Amniotic stem cell (primary cell): ENCODE measurements at regions not wholly inside any gene's neighbourhood (a gene's known extent, or its start where the extent isn't known, plus 50 kb on each side); places are given as distances from the start of the nearest gene placed in this dataset.
"Not testable (repeated sequence)": the region's sequence is repeated elsewhere in the genome, so short reads cannot be mapped to it uniquely, and the experiment has no call there.

Experiments used
- DNase-seq: peaks from one replicate; lab custom pipeline; 2025; lab: John Stamatoyannopoulos, UW

DNA sequence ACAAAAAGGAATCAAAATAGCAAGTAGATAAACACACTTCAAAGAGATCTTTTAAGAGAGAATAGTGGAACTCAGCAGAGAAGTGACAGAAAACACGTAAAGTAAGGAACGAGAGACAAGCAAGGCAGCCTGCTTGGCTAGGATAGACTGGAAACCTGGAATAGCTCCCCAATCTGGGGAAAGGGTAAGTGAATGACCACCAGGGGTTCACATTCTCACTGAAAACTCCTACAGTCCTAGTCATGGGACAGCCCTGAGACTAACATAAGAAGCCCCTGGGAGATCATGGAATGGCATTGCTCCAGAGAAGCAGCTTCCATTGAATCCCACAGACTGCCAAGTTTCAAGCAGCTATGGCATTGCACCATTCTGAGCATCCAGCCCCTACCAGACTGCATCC, 363.6 kb upstream of the ARPP21 start:
- DNase-seq: no peak

DNA sequence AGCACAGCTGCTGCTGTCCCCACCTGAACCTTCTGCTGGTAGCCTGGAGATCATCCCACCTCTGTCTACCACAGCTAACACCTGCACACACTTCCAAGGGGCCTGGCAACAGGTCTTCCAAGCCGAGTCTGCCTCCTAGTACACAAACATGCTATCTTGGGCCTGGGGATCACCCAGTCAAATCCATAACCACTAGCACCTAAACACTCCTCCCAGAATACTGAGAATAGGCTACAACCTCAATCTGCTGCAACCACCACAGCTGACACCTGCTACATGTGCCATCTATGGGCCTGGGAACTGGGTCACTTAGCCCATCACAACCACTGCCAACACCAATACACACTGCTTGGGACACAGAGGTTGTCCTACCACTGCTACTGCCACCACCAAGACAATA, 362.8 kb upstream of the ARPP21 start:
- DNase-seq: no peak

GRCh38 chr3:35291471-35292236, 347.7 kb upstream of the ARPP21 start:
- no peak for DNase-seq

GRCh38 chr3:35292568-35292967, 346.8 kb upstream of the ARPP21 start:
- DNase-seq: no peak

- DNase-seq: no peak
Measured at GRCh38 chr3:35295906-35296305, 343.4 kb upstream of the ARPP21 start.

DNA sequence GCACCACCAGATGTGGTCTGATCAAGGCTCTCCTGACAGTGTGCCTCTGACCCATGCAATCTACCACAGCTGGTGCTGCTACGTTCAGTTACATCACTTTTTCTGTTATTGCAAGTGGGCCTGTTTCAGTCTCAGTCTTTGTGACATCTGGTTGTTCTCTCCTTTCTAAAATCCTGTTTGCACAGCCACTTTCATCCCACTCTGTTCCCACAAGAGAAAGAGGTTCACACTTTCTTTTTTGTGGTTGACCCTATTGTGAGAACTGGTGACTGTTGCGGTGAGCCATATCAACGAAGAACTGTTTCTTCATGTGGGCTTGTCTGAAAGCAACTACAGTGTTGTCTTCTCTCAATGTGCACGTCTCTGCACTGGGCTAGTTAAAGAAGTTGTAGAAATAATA, 342.8 kb upstream of the ARPP21 start:
- no peak for DNase-seq

DNA sequence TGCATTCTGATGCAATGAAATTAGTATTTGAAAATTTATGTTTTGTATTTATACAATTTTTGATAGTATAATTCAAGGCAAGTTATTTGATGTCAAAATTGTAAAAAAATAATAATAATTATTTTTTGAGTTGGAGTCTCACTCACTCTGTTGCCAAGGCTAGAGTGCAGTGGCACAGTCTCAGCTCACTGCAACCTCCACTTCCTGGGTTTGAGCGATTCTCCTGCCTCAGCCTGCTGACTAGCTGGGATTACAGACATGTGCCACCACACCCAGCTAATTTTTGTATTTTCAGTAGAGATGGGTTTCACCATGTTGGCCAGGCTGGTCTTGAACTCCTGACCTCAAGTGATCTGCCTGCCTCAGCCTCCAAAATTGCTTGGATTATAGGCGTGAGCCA, 342.4 kb upstream of the ARPP21 start:
- DNase-seq: not testable (repeated sequence)

DNA sequence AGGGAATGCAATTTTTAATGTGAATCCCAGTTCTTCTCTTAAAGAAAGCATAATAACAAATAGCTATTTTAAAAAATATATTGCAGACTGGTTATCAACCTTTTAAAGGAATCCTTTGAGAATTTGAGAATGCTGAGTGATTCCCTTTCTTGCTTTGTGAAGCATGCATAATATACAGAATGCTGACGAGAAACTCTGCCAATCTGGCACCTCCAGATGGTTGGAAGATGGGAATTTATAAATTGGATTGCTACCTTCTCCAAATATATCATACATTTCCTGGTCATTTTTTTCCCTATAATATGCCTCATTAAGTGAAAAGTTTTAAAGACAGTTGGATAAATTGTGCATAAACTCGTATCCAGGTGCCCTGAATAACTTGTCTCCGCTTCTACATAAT, 333.9 kb upstream of the ARPP21 start:
- DNase-seq: no peak

- no peak for DNase-seq
Measured at GRCh38 chr3:35307296-35307695, 332.0 kb upstream of the ARPP21 start.

DNA sequence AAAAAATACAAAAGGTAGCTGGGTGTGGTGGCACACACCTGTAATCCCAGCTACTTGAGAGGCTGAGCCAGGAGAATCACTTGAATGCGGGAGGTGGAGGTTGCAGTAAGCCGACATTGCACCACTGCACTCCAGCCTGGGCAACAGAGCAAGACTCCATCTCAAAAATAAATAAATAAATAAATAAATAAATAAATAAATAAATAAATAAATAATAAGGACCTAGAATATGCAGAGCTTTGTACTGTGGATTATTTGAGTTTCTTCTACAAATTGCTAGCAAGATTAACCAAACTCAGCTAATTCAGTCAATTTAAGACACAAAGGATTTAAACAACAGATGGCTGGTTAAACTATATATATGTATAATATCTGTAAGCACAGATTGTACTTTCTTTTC, 322.5 kb upstream of the ARPP21 start:
- not testable (repeated sequence) for DNase-seq

DNA sequence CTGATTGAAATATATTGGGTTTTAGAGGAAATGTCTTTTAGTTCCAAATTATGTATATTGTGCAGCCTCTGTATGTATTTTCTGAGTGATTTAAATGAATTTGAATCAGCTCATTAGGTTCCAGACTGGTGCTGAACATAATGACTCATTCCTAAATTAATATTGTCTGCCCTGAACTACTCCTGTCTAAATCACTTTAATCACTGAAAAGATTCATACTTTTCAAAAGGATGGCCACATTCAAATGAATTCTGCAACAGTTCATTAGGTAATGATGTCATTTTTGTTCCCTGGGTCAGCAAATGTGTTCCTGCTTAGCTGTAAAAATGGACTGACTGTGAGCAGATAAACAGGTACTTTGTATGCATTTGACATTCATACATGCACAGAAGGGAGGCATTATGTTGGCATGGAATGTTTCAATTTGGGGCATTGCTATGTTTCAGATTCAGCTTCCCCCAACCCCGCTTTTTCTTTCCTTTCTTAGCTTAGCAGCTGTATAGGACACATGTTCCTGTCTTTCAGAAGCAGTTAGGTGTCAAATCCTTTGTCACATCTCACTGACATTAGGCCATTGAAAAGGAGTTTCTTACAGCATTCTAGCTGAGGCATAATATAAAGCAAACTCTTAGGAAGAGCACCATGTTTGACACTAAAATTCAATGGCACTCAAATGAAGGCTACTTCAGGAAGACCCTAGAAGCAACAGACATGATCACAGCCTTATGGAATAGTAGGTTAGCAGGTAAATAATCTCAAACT, 318.5 kb upstream of the ARPP21 start:
- no peak for DNase-seq

- DNase-seq: no peak
Measured at GRCh38 chr3:35322070-35322469, 317.3 kb upstream of the ARPP21 start.

DNA sequence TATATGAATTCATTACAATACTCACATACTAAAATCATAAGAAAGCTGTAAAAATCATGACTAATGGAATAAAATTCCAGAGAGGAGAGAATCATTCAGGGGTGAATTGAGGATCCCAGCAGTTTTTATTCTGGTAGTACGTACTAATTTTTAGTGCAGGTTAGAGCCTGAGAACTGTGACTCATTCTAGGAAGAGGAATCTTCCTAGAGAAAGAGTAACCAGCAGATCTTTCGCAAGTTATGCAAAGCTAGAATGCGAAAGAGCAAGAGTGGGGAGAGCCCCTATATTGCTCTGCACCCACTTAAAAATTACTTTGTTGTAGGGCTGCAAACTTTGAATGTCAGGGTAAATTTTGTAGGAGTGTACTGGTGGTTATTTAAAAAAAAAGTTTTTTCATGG, 303.6 kb upstream of the ARPP21 start:
- no peak for DNase-seq

DNA sequence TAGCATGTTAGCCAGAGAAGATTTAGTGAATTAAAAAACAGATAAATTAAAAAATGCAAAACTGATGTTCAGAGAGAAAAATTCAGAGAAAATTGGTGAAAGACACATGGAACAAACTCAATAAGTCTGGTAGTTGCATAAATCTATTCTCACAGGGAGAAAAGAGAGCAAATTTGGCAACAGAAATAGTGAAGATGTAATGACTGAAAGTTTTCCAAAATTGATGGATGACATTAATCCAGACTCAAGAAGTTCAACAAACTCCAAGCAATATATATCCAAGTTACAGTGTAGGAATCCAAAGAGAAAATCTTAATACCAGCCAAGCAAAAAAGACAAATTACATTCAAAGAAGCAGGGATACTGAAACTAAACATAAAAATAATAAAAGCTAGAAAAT, 302.7 kb upstream of the ARPP21 start:
- no peak for DNase-seq

GRCh38 chr3:35338186-35338585, 301.1 kb upstream of the ARPP21 start:
- DNase-seq: no peak

GRCh38 chr3:35380196-35380595, 259.1 kb upstream of the ARPP21 start:
- no peak for DNase-seq

GRCh38 chr3:35383216-35383615, 256.1 kb upstream of the ARPP21 start:
- no peak for DNase-seq

GRCh38 chr3:35383719-35384555, 255.4 kb upstream of the ARPP21 start:
- peak; percentile 5 for DNase-seq

DNA sequence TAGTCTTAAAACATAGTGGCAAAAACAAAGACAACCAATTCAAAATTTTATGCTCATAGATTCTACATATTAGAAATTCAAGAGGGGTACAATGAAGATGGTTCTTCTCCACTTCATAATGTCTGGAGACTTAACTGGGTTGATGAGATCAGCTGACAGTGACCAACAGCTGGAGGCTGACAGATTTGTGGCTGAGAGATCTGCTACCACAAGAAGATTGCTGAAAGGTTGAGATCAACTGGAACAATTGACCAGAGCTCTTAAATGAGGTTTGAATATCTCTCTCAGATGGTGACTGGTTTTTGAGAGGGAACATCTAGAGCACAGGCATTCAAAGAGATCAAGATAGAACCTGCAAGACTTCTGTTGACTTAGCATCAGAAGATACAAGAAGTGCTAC, 254.1 kb upstream of the ARPP21 start:
- no peak for DNase-seq

GRCh38 chr3:35389907-35390306, 249.4 kb upstream of the ARPP21 start:
- DNase-seq: no peak

GRCh38 chr3:35392187-35392586, 247.1 kb upstream of the ARPP21 start:
- DNase-seq: no peak

DNA sequence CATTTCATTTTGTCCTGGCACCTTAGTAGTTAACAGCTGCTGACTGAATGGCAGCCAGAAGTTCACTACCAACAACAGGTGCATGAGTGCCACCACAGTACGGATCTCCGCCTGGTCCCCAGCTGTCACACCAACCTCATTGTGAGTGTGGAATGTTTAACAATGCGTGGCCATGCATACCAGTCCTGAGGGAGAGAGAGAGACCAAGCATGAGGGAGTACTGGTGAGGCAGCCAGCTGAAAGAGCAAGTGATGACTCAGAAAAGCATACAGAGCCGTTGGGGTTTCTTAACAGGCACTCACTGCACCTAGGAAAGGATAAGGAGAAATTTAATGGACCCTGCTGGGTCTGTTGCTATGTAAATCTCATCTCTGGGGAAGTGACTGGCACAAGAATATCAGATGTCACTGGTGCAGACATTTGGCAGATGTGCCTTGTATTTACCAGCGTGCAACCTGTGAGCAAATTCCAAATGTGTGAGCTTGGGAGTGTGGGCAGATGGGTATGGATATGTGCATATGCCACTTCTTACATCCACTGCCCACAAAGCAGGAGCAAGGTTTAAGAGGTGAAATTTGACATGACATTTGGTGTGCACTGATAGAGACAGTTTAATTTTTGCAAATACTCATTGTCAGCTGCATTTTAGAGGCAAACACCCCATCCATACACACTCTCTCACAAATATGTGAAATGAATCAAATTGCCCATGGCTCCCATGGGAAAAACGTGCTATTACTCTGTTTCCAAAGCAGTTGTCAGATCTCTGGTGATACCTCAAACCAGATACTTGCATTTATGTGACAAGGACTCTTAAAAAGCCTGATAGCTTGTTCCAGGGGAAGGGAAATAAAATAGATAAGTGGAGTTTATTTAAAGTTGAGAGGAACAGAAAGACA, 245.2 kb upstream of the ARPP21 start:
- DNase-seq: no peak
